ENCODE measurements at regions not wholly inside any gene's neighbourhood (a gene's known extent, or its start where the extent isn't known, plus 50 kb on each side); places are given as distances from the start of the nearest gene placed in this dataset.
A peak's percentile ranks its signal among the peaks of the same experiment; 100 is the strongest.

DNA sequence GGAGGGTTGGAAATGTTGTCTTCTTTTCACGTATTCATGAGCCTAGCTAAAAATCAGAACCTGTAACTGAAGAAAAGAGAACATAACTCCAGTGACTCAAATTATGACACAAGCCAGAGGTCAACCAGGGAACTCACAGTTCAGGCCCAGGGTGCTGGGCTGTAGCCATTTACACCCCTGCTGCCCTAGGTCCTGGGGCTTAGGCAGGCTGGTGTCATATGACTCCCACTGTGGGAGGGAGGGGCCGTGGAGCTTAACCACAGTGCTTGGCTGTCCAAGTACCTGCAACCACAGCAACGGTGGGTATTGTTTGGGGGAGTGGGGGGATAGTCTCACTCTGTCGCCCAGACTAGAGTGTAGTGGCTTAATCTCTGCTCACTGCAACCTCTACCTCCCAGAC, 71.1 kb upstream of the AMZ2 start:
- H3K36me3 Mint-ChIP-seq (ENCODE audit: low read depth), result no peaks in the 10 kb centered on the region
- intact Hi-C loops (cut with DNase I, micrococcal nuclease), result loop anchor here in 1 of 2 experiments (10.0 kb wide), 2 partner anchors 122 to 212 kb away; no protein-coding TSS in a partner anchor
- H3K27ac ChIP-seq (ENCODE audit: low read depth in 1 of 2, low read length in 2 of 2), result no peak overlapping the region
- H3K4me3 ChIP-seq (ENCODE audit: low read length), result no peak overlapping the region
- H3K27me3 ChIP-seq (ENCODE audit: control insufficient read depth in 1 of 2, insufficient read depth in 2 of 2, low read length in 2 of 2), result no peaks in the 10 kb centered on the region
- CTCF ChIA-PET, result interaction anchor here (0.6 to 2.2 kb wide), 4 partner anchors 8 to 111 kb away, joined by 3 to 16 read pairs (median 3); no protein-coding TSS in a partner anchor
- peaks cover 15% of the 10 kb centered on the region for H3K4me1 ChIP-seq (ENCODE audit: insufficient read depth, low read length)
- DNase-seq (no peak), ATAC-seq (ENCODE audit: poor library complexity) (no peak)
- POLR2A ChIA-PET, result interaction anchor here (1.0 kb wide), 1 partner anchor 30 kb away, joined by 3 read pairs; no protein-coding TSS in a partner anchor
- H3K9me3 Mint-ChIP-seq, result no peaks in the 10 kb centered on the region
- no peaks in the 10 kb centered on the region for H3K27me3 Mint-ChIP-seq
- no peak overlapping the region for H3K27ac Mint-ChIP-seq
- peaks cover 14% of the 10 kb centered on the region for H3K4me1 Mint-ChIP-seq (ENCODE audit: low read depth)
- peaks cover 0 to 5% of the 10 kb centered on the region in 2 experiments for H3K9me3 ChIP-seq (ENCODE audit: control insufficient read depth in 1 of 2, insufficient read depth in 1 of 2, low read length in 2 of 2)
- H3K4me3 Mint-ChIP-seq, result no peak overlapping the region
- H3K36me3 ChIP-seq (ENCODE audit: insufficient read depth, low read length), result no peaks in the 10 kb centered on the region
- TF ChIP-seq, protein P1, sequence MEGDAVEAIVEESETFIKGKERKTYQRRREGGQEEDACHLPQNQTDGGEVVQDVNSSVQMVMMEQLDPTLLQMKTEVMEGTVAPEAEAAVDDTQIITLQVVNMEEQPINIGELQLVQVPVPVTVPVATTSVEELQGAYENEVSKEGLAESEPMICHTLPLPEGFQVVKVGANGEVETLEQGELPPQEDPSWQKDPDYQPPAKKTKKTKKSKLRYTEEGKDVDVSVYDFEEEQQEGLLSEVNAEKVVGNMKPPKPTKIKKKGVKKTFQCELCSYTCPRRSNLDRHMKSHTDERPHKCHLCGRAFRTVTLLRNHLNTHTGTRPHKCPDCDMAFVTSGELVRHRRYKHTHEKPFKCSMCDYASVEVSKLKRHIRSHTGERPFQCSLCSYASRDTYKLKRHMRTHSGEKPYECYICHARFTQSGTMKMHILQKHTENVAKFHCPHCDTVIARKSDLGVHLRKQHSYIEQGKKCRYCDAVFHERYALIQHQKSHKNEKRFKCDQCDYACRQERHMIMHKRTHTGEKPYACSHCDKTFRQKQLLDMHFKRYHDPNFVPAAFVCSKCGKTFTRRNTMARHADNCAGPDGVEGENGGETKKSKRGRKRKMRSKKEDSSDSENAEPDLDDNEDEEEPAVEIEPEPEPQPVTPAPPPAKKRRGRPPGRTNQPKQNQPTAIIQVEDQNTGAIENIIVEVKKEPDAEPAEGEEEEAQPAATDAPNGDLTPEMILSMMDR (IDR thresholded peaks at IDR 0.05), result no peak

DNA sequence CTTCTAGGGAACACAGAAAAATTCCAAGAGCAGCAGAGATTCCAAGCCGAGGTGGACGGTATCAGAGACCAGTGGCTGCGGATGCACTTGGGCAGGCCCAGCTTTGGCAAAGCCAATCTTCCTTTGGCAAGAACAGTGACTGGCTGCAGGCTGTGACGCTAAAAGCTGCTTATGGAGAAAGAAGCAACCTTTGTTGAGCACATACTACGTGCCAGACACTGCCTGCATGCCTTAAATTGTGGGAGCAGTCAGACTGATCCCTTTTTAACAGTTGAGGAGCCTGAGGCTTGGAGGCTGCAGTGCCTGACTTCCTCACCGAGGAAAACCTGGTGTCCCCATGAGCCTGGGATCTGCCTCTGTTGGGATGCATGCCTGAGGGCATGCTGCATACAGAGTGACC, 69.0 kb upstream of the AMZ2 start:
- H3K4me3 Mint-ChIP-seq, result no peak overlapping the region
- peaks cover 7% of the 10 kb centered on the region for H3K36me3 Mint-ChIP-seq (ENCODE audit: low read depth)
- POLR2A ChIA-PET, result no interaction called here
- Histone ChIP-seq H3K9me3 (ENCODE audit: control insufficient read depth in 1 of 2, insufficient read depth in 1 of 2, low read length in 2 of 2) (peaks cover 0 to 5% of the 10 kb centered on the region in 2 experiments), H3K27me3 (ENCODE audit: control insufficient read depth in 1 of 2, insufficient read depth in 2 of 2, low read length in 2 of 2) (no peaks in the 10 kb centered on the region), H3K36me3 (ENCODE audit: insufficient read depth, low read length) (no peaks in the 10 kb centered on the region), H3K27ac (ENCODE audit: low read depth in 1 of 2, low read length in 2 of 2) (no peak overlapping the region), H3K4me1 (ENCODE audit: insufficient read depth, low read length) (peaks cover 34% of the 10 kb centered on the region), H3K4me3 (ENCODE audit: low read length) (no peak overlapping the region)
- ATAC-seq (ENCODE audit: poor library complexity) (no peak), DNase-seq (no peak)
- no peaks in the 10 kb centered on the region for H3K9me3 Mint-ChIP-seq
- H3K4me1 Mint-ChIP-seq (ENCODE audit: low read depth), result peaks cover 36% of the 10 kb centered on the region
- TF ChIP-seq, protein P1 (IDR thresholded peaks at IDR 0.05), result no peak
- no peak overlapping the region for H3K27ac Mint-ChIP-seq
- intact Hi-C loops (cut with DNase I, micrococcal nuclease), result loop anchor here in 1 of 2 experiments (10.0 kb wide), 2 partner anchors 124 to 214 kb away; no protein-coding TSS in a partner anchor
- CTCF ChIA-PET, result no interaction called here
- no peaks in the 10 kb centered on the region for H3K27me3 Mint-ChIP-seq

GRCh38 chr17:68179236-68179925, 68.5 kb upstream of the AMZ2 start:
- CTCF ChIA-PET, result interaction anchor here (5.0 kb wide), 1 partner anchor 25 kb away, joined by 27 read pairs; no protein-coding TSS in a partner anchor
- intact Hi-C loops (cut with DNase I, micrococcal nuclease), result loop anchor here in 1 of 2 experiments (10.0 kb wide), 2 partner anchors 125 to 215 kb away; no protein-coding TSS in a partner anchor

More at GRCh38 chr17:68179236-68179925, 68.5 kb upstream of the AMZ2 start:
- Histone ChIP-seq H3K9me3 (ENCODE audit: control insufficient read depth in 1 of 2, insufficient read depth in 1 of 2, low read length in 2 of 2) (peaks cover 0 to 5% of the 10 kb centered on the region in 2 experiments), H3K27me3 (ENCODE audit: control insufficient read depth in 1 of 2, insufficient read depth in 2 of 2, low read length in 2 of 2) (no peaks in the 10 kb centered on the region), H3K36me3 (ENCODE audit: insufficient read depth, low read length) (no peaks in the 10 kb centered on the region), H3K27ac (ENCODE audit: low read depth in 1 of 2, low read length in 2 of 2) (no peak overlapping the region), H3K4me3 (ENCODE audit: low read length) (no peak overlapping the region), H3K4me1 (ENCODE audit: insufficient read depth, low read length) (peaks cover 39% of the 10 kb centered on the region)
- Mint-ChIP-seq H3K4me1 (ENCODE audit: low read depth) (peaks cover 41% of the 10 kb centered on the region), H3K27me3 (no peaks in the 10 kb centered on the region), H3K27ac (no peak overlapping the region), H3K4me3 (no peak overlapping the region), H3K9me3 (no peaks in the 10 kb centered on the region), H3K36me3 (ENCODE audit: low read depth) (peaks cover 7% of the 10 kb centered on the region)
- TF ChIP-seq, protein P1 (IDR thresholded peaks at IDR 0.05), result no peak
- POLR2A ChIA-PET, result interaction anchor here (3.5 to 7.7 kb wide), 2 partner anchors 19 to 112 kb away, joined by 24 to 119 read pairs; partner anchors contain the start of genes ARSG and SLC16A6
- peak in 1 of 14 experiments; percentile 23 for DNase-seq
- no peak for ATAC-seq (ENCODE audit: poor library complexity)
